ENCODE measurements at regions not wholly inside any gene's neighbourhood (a gene's known extent, or its start where the extent isn't known, plus 50 kb on each side); places are given as distances from the start of the nearest gene placed in this dataset.
A peak's percentile ranks its signal among the peaks of the same experiment; 100 is the strongest.

GRCh38 chrX:64097891-64098290 lies 107.6 kb downstream of the AMER1 start:
- no peak overlapping the region for H3K9ac ChIP-seq (ENCODE audit: low read length)
- H3K4me3 ChIP-seq (ENCODE audit: low read depth, low read length, poor library complexity, severe bottlenecking): no peak overlapping the region
- no peaks in the 10 kb centered on the region for H3F3A ChIP-seq (ENCODE audit: insufficient read depth, low read length)
- H3K36me3 ChIP-seq (ENCODE audit: insufficient read depth, low read length): no peaks in the 10 kb centered on the region
- H3K9me2 ChIP-seq (ENCODE audit: low read depth, low read length): no peaks in the 10 kb centered on the region
- H3K27me3 ChIP-seq (ENCODE audit: insufficient read depth, low read length): no peaks in the 10 kb centered on the region
- H3K79me2 ChIP-seq (ENCODE audit: insufficient read depth, low read length): no peaks in the 10 kb centered on the region
- TF ChIP-seq CTCF (IDR thresholded peaks at IDR 0.05; ENCODE audit: low read length): no peak
- TF ChIP-seq EZH2 (IDR thresholded peaks at IDR 0.05; ENCODE audit: borderline replicate concordance, low read length): no peak
- H3K27ac ChIP-seq (ENCODE audit: low read depth, low read length, poor library complexity, severe bottlenecking): no peak overlapping the region
- no peak overlapping the region for H2AFZ ChIP-seq (ENCODE audit: low read length)
- H3K4me2 ChIP-seq (ENCODE audit: low read length): no peak overlapping the region
- no peaks in the 10 kb centered on the region for H4K20me1 ChIP-seq (ENCODE audit: insufficient read depth, low read length)
- no peaks in the 10 kb centered on the region for H3K9me3 ChIP-seq (ENCODE audit: low read length)
- no peaks in the 10 kb centered on the region for H3K4me1 ChIP-seq (ENCODE audit: insufficient read depth, low read length, severe bottlenecking)

DNA sequence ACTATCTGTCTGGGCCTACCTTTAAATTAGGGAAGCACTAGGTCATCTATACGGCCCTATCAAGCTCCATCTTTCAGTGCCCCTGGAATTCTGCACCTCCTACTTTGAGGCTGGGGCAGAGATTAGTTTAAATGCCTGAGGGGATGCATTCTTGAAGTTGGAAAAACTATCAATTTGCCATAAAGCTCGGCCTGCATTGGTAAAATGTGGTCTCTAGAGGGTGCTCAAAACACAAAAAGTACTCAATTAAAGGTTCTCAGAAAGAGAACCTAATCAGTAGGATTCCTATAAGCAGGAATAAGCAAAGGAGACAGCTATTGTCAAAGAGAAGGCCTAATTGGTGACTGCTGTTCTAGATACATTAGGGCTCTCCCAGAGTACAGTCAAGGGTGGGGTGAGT lies 111.7 kb downstream of the AMER1 start:
- Histone ChIP-seq H3K4me1 (ENCODE audit: insufficient read depth, low read length, severe bottlenecking) (no peaks in the 10 kb centered on the region), H3K9me2 (ENCODE audit: low read depth, low read length) (no peaks in the 10 kb centered on the region), H3K36me3 (ENCODE audit: insufficient read depth, low read length) (no peaks in the 10 kb centered on the region), H3K79me2 (ENCODE audit: insufficient read depth, low read length) (no peaks in the 10 kb centered on the region), H3K9me3 (ENCODE audit: low read length) (no peaks in the 10 kb centered on the region), H2AFZ (ENCODE audit: low read length) (no peak overlapping the region), H3K27ac (ENCODE audit: low read depth, low read length, poor library complexity, severe bottlenecking) (no peak overlapping the region), H3F3A (ENCODE audit: insufficient read depth, low read length) (no peaks in the 10 kb centered on the region), H3K27me3 (ENCODE audit: insufficient read depth, low read length) (no peaks in the 10 kb centered on the region), H3K4me3 (ENCODE audit: low read depth, low read length, poor library complexity, severe bottlenecking) (no peak overlapping the region), H3K4me2 (ENCODE audit: low read length) (no peak overlapping the region), H4K20me1 (ENCODE audit: insufficient read depth, low read length) (no peaks in the 10 kb centered on the region), H3K9ac (ENCODE audit: low read length) (no peak overlapping the region)
- TF ChIP-seq EZH2 (IDR thresholded peaks at IDR 0.05; ENCODE audit: borderline replicate concordance, low read length) (no peak), CTCF (IDR thresholded peaks at IDR 0.05; ENCODE audit: low read length) (peak; percentile 51)
